ENCODE measurements at regions not wholly inside any gene's neighbourhood (a gene's known extent, or its start where the extent isn't known, plus 50 kb on each side); places are given as distances from the start of the nearest gene placed in this dataset.

- no peak overlapping the region for H3K27ac Mint-ChIP-seq
- H3K36me3 Mint-ChIP-seq: no peaks in the 10 kb centered on the region
- H3K4me1 ChIP-seq (ENCODE audit: control insufficient read depth, insufficient read depth, low read length, poor library complexity, severe bottlenecking): no peaks in the 10 kb centered on the region
- no peaks in the 10 kb centered on the region for H3K36me3 ChIP-seq (ENCODE audit: control insufficient read depth, insufficient read depth, low read length)
- H3K4me3 Mint-ChIP-seq: no peak overlapping the region
- H3K27me3 Mint-ChIP-seq: no peaks in the 10 kb centered on the region
- no peaks in the 10 kb centered on the region for H3K27me3 ChIP-seq (ENCODE audit: control insufficient read depth, insufficient read depth, low read length)
- ATAC-seq (ENCODE audit: low read depth in 2 of 2) (no peak), DNase-seq (no peak)
- no peaks in the 10 kb centered on the region for H3K4me1 Mint-ChIP-seq
- H3K9me3 Mint-ChIP-seq: peaks cover 0 to 5% (median 3%) of the 10 kb centered on the region in 7 donors
- peaks cover 1 to 6% of the 10 kb centered on the region in 2 experiments for H3K9me3 ChIP-seq (ENCODE audit: control insufficient read depth in 2 of 2, low read length in 2 of 2)
- no peak overlapping the region for H3K27ac ChIP-seq (ENCODE audit: insufficient read depth, low read length, poor library complexity, severe bottlenecking)
- no peak overlapping the region for H3K4me3 ChIP-seq (ENCODE audit: low read depth, low read length)
Observed at GRCh38 chr16:6374821-6375220, 957.8 kb upstream of the RBFOX1 start.

DNA sequence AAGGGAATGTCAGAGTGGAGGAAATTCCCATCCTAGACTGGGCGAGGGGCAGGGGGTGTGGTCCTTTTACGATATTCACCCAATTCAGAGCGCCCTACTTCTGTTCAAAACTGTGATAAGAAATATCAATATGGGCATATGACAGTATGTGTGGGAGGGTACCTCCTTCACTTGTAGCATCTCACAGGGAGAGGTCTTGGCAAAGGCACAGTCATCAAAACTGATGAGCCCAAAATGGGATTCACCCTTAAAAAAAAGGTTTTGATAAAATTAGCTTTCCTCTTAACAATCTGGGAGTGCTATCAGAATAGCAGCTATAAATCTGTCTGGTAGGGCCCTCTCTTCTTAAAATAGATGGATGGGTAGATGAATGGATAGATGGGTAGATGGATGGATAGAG, 967.8 kb upstream of the RBFOX1 start:
- Histone ChIP-seq H3K36me3 (ENCODE audit: control insufficient read depth, insufficient read depth, low read length) (no peaks in the 10 kb centered on the region), H3K27ac (ENCODE audit: insufficient read depth, low read length, poor library complexity, severe bottlenecking) (no peak overlapping the region), H3K4me1 (ENCODE audit: control insufficient read depth, insufficient read depth, low read length, poor library complexity, severe bottlenecking) (no peaks in the 10 kb centered on the region), H3K27me3 (ENCODE audit: control insufficient read depth, insufficient read depth, low read length) (no peaks in the 10 kb centered on the region), H3K9me3 (ENCODE audit: control insufficient read depth in 2 of 2, low read length in 2 of 2) (no peaks in the 10 kb centered on the region), H3K4me3 (ENCODE audit: low read depth, low read length) (no peak overlapping the region)
- ATAC-seq (ENCODE audit: low read depth in 2 of 2) (no peak), DNase-seq (no peak)
- H3K9me3 Mint-ChIP-seq: peaks cover 3 to 28% (median 9%) of the 10 kb centered on the region in 7 donors
- H3K27me3 Mint-ChIP-seq: peaks cover 5% of the 10 kb centered on the region
- no peaks in the 10 kb centered on the region for H3K4me1 Mint-ChIP-seq
- H3K27ac Mint-ChIP-seq: no peak overlapping the region
- no peak overlapping the region for H3K4me3 Mint-ChIP-seq
- no peaks in the 10 kb centered on the region for H3K36me3 Mint-ChIP-seq

GRCh38 chr16:6363896-6364607, 968.6 kb upstream of the RBFOX1 start:
- H3K4me1 Mint-ChIP-seq: no peaks in the 10 kb centered on the region
- H3K36me3 ChIP-seq (ENCODE audit: control insufficient read depth, insufficient read depth, low read length): no peaks in the 10 kb centered on the region
- peak overlapping the region in 1 of 4 donors; percentile 17 for H3K4me3 Mint-ChIP-seq
- H3K9me3 Mint-ChIP-seq: peaks cover 5 to 27% (median 9%) of the 10 kb centered on the region in 7 donors
- peaks cover 5% of the 10 kb centered on the region for H3K27me3 Mint-ChIP-seq
- H3K36me3 Mint-ChIP-seq: no peaks in the 10 kb centered on the region
- H3K4me1 ChIP-seq (ENCODE audit: control insufficient read depth, insufficient read depth, low read length, poor library complexity, severe bottlenecking): no peaks in the 10 kb centered on the region
- no peak overlapping the region for H3K27ac ChIP-seq (ENCODE audit: insufficient read depth, low read length, poor library complexity, severe bottlenecking)
- H3K4me3 ChIP-seq (ENCODE audit: low read depth, low read length): no peak overlapping the region
- H3K27ac Mint-ChIP-seq: no peak overlapping the region
- ATAC-seq (ENCODE audit: low read depth in 2 of 2) (no peak), DNase-seq (no peak)
- no peaks in the 10 kb centered on the region for H3K9me3 ChIP-seq (ENCODE audit: control insufficient read depth in 2 of 2, low read length in 2 of 2)
- H3K27me3 ChIP-seq (ENCODE audit: control insufficient read depth, insufficient read depth, low read length): no peaks in the 10 kb centered on the region

- H3K27me3 ChIP-seq (ENCODE audit: control insufficient read depth, insufficient read depth, low read length): no peaks in the 10 kb centered on the region
- H3K4me1 Mint-ChIP-seq: no peaks in the 10 kb centered on the region
- no peak for ATAC-seq (ENCODE audit: low read depth in 2 of 2)
Observed at GRCh38 chr16:6363396-6363795, 969.2 kb upstream of the RBFOX1 start.

DNA sequence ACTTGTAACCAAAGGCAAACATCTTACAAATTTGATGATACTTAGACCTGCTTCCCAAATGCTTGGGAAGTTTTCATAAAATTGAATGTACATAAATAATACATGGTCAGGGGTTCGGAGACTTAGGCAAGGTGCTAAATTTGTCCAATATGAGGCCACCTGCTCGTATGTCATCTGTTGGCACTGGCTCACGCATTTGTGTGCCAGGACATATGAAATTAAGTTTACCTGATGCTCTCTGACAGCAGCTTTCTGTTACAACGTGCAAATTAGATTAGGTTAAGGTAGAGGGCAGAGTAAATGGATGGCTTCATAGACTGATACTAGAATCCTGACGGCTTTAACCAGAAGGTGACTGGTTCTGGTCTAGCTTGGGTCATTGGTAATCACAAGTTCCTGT, 970.3 kb upstream of the RBFOX1 start:
- no peaks in the 10 kb centered on the region for H3K36me3 Mint-ChIP-seq

More at GRCh38 chr16:6363396-6363795, 969.2 kb upstream of the RBFOX1 start:
- Mint-ChIP-seq H3K9me3 (peaks cover 2 to 22% (median 8%) of the 10 kb centered on the region in 7 donors), H3K27ac (no peak overlapping the region), H3K27me3 (peaks cover 5% of the 10 kb centered on the region), H3K4me3 (no peak overlapping the region), H3K36me3 (no peaks in the 10 kb centered on the region)
- Histone ChIP-seq H3K9me3 (ENCODE audit: control insufficient read depth in 2 of 2, low read length in 2 of 2) (no peaks in the 10 kb centered on the region), H3K27ac (ENCODE audit: insufficient read depth, low read length, poor library complexity, severe bottlenecking) (no peak overlapping the region), H3K36me3 (ENCODE audit: control insufficient read depth, insufficient read depth, low read length) (no peaks in the 10 kb centered on the region), H3K4me3 (ENCODE audit: low read depth, low read length) (no peak overlapping the region), H3K4me1 (ENCODE audit: control insufficient read depth, insufficient read depth, low read length, poor library complexity, severe bottlenecking) (no peaks in the 10 kb centered on the region)
- DNase-seq: no peak

DNA sequence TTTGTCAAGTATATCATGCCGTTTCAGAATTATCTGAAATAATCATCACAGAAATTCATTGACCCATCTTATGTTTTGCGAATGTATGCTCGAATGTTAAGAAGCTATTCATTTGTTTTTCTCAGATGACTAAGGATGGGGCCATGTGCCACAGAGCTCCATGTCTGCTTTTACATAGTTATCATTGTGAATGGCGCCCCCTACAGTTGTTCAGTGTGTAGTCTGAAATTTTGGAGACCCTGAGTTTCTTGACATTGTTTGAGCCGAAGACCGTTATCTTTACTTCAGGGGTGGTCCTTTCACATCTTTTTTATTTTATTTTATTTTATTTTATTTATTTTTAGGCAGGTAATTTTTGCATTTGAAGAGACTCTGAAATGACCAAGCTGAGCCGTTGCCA, 972.0 kb upstream of the RBFOX1 start:
- H3K36me3 ChIP-seq (ENCODE audit: control insufficient read depth, insufficient read depth, low read length): no peaks in the 10 kb centered on the region
- peaks cover 5% of the 10 kb centered on the region for H3K27me3 Mint-ChIP-seq
- H3K4me3 ChIP-seq (ENCODE audit: low read depth, low read length): no peak overlapping the region
- DNase-seq: no peak
- no peaks in the 10 kb centered on the region for H3K36me3 Mint-ChIP-seq
- H3K9me3 Mint-ChIP-seq: peaks cover 5 to 20% (median 10%) of the 10 kb centered on the region in 7 donors
- no peak overlapping the region for H3K27ac Mint-ChIP-seq
- H3K4me1 Mint-ChIP-seq: no peaks in the 10 kb centered on the region
- no peak for ATAC-seq (ENCODE audit: low read depth in 2 of 2)
- H3K4me3 Mint-ChIP-seq: no peak overlapping the region
- no peaks in the 10 kb centered on the region for H3K9me3 ChIP-seq (ENCODE audit: control insufficient read depth in 2 of 2, low read length in 2 of 2)
- no peaks in the 10 kb centered on the region for H3K27me3 ChIP-seq (ENCODE audit: control insufficient read depth, insufficient read depth, low read length)
- H3K27ac ChIP-seq (ENCODE audit: insufficient read depth, low read length, poor library complexity, severe bottlenecking): no peak overlapping the region
- H3K4me1 ChIP-seq (ENCODE audit: control insufficient read depth, insufficient read depth, low read length, poor library complexity, severe bottlenecking): no peaks in the 10 kb centered on the region

More for the DNA sequence above, 970.3 kb upstream of the RBFOX1 start:
- Histone ChIP-seq H3K4me1 (ENCODE audit: control insufficient read depth, insufficient read depth, low read length, poor library complexity, severe bottlenecking) (no peaks in the 10 kb centered on the region), H3K4me3 (ENCODE audit: low read depth, low read length) (no peak overlapping the region), H3K9me3 (ENCODE audit: control insufficient read depth in 2 of 2, low read length in 2 of 2) (no peaks in the 10 kb centered on the region), H3K36me3 (ENCODE audit: control insufficient read depth, insufficient read depth, low read length) (no peaks in the 10 kb centered on the region), H3K27me3 (ENCODE audit: control insufficient read depth, insufficient read depth, low read length) (no peaks in the 10 kb centered on the region), H3K27ac (ENCODE audit: insufficient read depth, low read length, poor library complexity, severe bottlenecking) (no peak overlapping the region)
- DNase-seq (no peak), ATAC-seq (ENCODE audit: low read depth in 2 of 2) (no peak)
- H3K4me1 Mint-ChIP-seq: no peaks in the 10 kb centered on the region
- H3K27ac Mint-ChIP-seq: no peak overlapping the region
- H3K9me3 Mint-ChIP-seq: peaks cover 2 to 19% (median 10%) of the 10 kb centered on the region in 7 donors
- peaks cover 5% of the 10 kb centered on the region for H3K27me3 Mint-ChIP-seq
- H3K4me3 Mint-ChIP-seq: no peak overlapping the region

DNA sequence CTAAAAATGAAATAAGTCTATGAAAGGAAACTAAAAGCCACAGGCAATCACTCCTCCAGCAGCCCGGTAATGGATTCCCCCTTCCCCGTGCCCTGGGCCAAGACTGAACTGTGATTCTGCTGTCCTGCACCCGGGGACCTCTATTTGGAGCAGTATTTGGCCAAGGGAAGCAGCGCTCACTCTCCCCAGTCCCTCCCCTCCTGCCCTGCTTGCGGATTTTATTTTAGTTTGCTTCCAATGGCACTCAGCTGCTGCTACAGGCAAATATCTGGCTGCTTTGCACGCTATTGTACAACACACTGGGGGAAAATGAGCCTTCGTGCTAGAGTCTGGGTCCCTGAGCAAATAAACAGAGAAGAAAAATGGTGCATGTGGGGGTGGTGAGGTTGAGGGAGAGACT, 975.7 kb upstream of the RBFOX1 start:
- Mint-ChIP-seq H3K27me3 (peaks cover 5% of the 10 kb centered on the region), H3K9me3 (peaks cover 4 to 16% (median 9%) of the 10 kb centered on the region in 7 donors), H3K4me1 (no peaks in the 10 kb centered on the region), H3K27ac (no peak overlapping the region), H3K4me3 (no peak overlapping the region), H3K36me3 (no peaks in the 10 kb centered on the region)
- H3K4me3 ChIP-seq (ENCODE audit: low read depth, low read length): no peak overlapping the region
- DNase-seq: no peak
- no peaks in the 10 kb centered on the region for H3K27me3 ChIP-seq (ENCODE audit: control insufficient read depth, insufficient read depth, low read length)
- ATAC-seq (ENCODE audit: low read depth in 2 of 2): no peak
- H3K9me3 ChIP-seq (ENCODE audit: control insufficient read depth in 2 of 2, low read length in 2 of 2): no peaks in the 10 kb centered on the region
- H3K27ac ChIP-seq (ENCODE audit: insufficient read depth, low read length, poor library complexity, severe bottlenecking): no peak overlapping the region
- no peaks in the 10 kb centered on the region for H3K36me3 ChIP-seq (ENCODE audit: control insufficient read depth, insufficient read depth, low read length)
- H3K4me1 ChIP-seq (ENCODE audit: control insufficient read depth, insufficient read depth, low read length, poor library complexity, severe bottlenecking): no peaks in the 10 kb centered on the region

GRCh38 chr16:6349725-6350124, 982.9 kb upstream of the RBFOX1 start:
- no peaks in the 10 kb centered on the region for H3K36me3 ChIP-seq (ENCODE audit: control insufficient read depth, insufficient read depth, low read length)
- Mint-ChIP-seq H3K36me3 (no peaks in the 10 kb centered on the region), H3K4me1 (no peaks in the 10 kb centered on the region), H3K27me3 (no peaks in the 10 kb centered on the region), H3K27ac (no peak overlapping the region), H3K9me3 (peaks cover 3 to 26% (median 6%) of the 10 kb centered on the region in 7 donors), H3K4me3 (no peak overlapping the region)
- H3K4me1 ChIP-seq (ENCODE audit: control insufficient read depth, insufficient read depth, low read length, poor library complexity, severe bottlenecking): no peaks in the 10 kb centered on the region
- DNase-seq: no peak
- ATAC-seq (ENCODE audit: low read depth in 2 of 2): no peak
- no peak overlapping the region for H3K27ac ChIP-seq (ENCODE audit: insufficient read depth, low read length, poor library complexity, severe bottlenecking)
- no peaks in the 10 kb centered on the region for H3K27me3 ChIP-seq (ENCODE audit: control insufficient read depth, insufficient read depth, low read length)
- H3K9me3 ChIP-seq (ENCODE audit: control insufficient read depth in 2 of 2, low read length in 2 of 2): peaks cover 2 to 3% of the 10 kb centered on the region in 2 experiments
- H3K4me3 ChIP-seq (ENCODE audit: low read depth, low read length): no peak overlapping the region
